WTC11 (cell line): ENCODE measurements at regions not wholly inside any gene's neighbourhood (a gene's known extent, or its start where the extent isn't known, plus 50 kb on each side); places are given as distances from the start of the nearest gene placed in this dataset.

Experiments
- ATAC-seq: fragments of 200-7000 bp; cut with Tn5 transposase; 2 replicates; pipeline ENCODE4 v1.10.0; 2021; ENCODE audit warnings: mild to moderate bottlenecking, moderate library complexity
- CTCF ChIA-PET: fragments of 300-600 bp; sonication (Branson Sonifier 250); formaldehyde crosslinking; loops from one replicate; lab custom pipeline; 2021; ENCODE audit warnings: antibody characterized with exemption; lab: Charles Lee
- POLR2A ChIA-PET: fragments of 350-600 bp; sonication (Branson Sonifier 250); formaldehyde crosslinking; loops from one replicate; lab custom pipeline; 2021; ENCODE audit warnings: antibody characterized with exemption; lab: Charles Lee
- DNase-seq: peaks from one replicate; pipeline ENCODE4 v3.0.0; 2021; ENCODE audit warnings: low spot score
- H3K27ac Mint-ChIP-seq: 2 replicates; pipeline ENCODE4 v1.8.0; 2021; ENCODE audit warnings: mixed read lengths
- H3K27me3 Mint-ChIP-seq: 2 replicates; pipeline ENCODE4 v1.8.0; 2021; ENCODE audit warnings: low read depth, mild to moderate bottlenecking, moderate library complexity, mixed read lengths
- H3K36me3 Mint-ChIP-seq: 2 replicates; pipeline ENCODE4 v1.8.0; 2021; ENCODE audit warnings: mixed read lengths
- H3K4me1 Mint-ChIP-seq: 2 replicates; pipeline ENCODE4 v1.8.0; 2022; ENCODE audit warnings: mixed read lengths
- H3K4me3 Mint-ChIP-seq: 2 replicates; pipeline ENCODE4 v1.8.0; 2021; ENCODE audit warnings: mild to moderate bottlenecking, moderate library complexity, mixed read lengths
- H3K9me3 Mint-ChIP-seq: 2 replicates; pipeline ENCODE4 v1.8.0; 2021; ENCODE audit warnings: mixed read lengths
- CBFB ChIP-seq: sonication (generic); formaldehyde crosslinking; IDR thresholded peaks from 2 replicates; pipeline ENCODE4 v1.8.1; 2022; ENCODE audit warnings: mild to moderate bottlenecking, low read depth, missing genetic modification reagents
- CREB1 ChIP-seq: sonication (generic); formaldehyde crosslinking; IDR thresholded peaks from 2 replicates; pipeline ENCODE4 v1.8.0; 2023; ENCODE audit warnings: mild to moderate bottlenecking, missing genetic modification reagents
- ELF4 ChIP-seq: sonication (generic); formaldehyde crosslinking; IDR thresholded peaks from 2 replicates; pipeline ENCODE4 v1.8.1; 2022; ENCODE audit warnings: low read depth, mild to moderate bottlenecking, moderate library complexity, missing genetic modification reagents
- FOXJ3 ChIP-seq: sonication (generic); formaldehyde crosslinking; IDR thresholded peaks from 2 replicates; pipeline ENCODE4 v1.9.0; 2021; ENCODE audit warnings: missing genetic modification reagents, mild to moderate bottlenecking, borderline replicate concordance
- FOXK1 ChIP-seq: sonication (generic); formaldehyde crosslinking; IDR thresholded peaks from 2 replicates; pipeline ENCODE4 v1.8.0; 2022; ENCODE audit warnings: mild to moderate bottlenecking, moderate library complexity, missing genetic modification reagents
- JAZF1 ChIP-seq: fragments of 250-450 bp; sonication (Bioruptor Pico); IDR thresholded peaks from 2 replicates; pipeline ENCODE4 v1.9.0; 2021; ENCODE audit warnings: moderate library complexity, mild to moderate bottlenecking, inconsistent platforms
- JUN ChIP-seq: sonication (generic); formaldehyde crosslinking; IDR thresholded peaks from 2 replicates; pipeline ENCODE4 v1.8.0; 2023; ENCODE audit warnings: mild to moderate bottlenecking, missing genetic modification reagents
- NFE2L1 ChIP-seq: sonication (generic); formaldehyde crosslinking; IDR thresholded peaks from 2 replicates; pipeline ENCODE4 v1.8.1; 2023; ENCODE audit warnings: missing genetic modification reagents
- OVOL2 ChIP-seq: fragments of 250-450 bp; sonication (Bioruptor Pico); IDR thresholded peaks from 2 replicates; pipeline ENCODE4 v1.9.0; 2021; ENCODE audit warnings: mild to moderate bottlenecking, borderline replicate concordance
- PRRX2 ChIP-seq: fragments of 250-450 bp; sonication (Bioruptor Pico); IDR thresholded peaks from 2 replicates; pipeline ENCODE4 v1.8.0; 2021; ENCODE audit warnings: mild to moderate bottlenecking
- RELA ChIP-seq: sonication (generic); formaldehyde crosslinking; IDR thresholded peaks from 2 replicates; pipeline ENCODE4 v1.8.1; 2022; ENCODE audit warnings: missing genetic modification reagents, mild to moderate bottlenecking, borderline replicate concordance
- SMAD3 ChIP-seq: sonication (generic); formaldehyde crosslinking; IDR thresholded peaks from 2 replicates; pipeline ENCODE4 v1.8.0; 2022; ENCODE audit warnings: missing genetic modification reagents, mild to moderate bottlenecking, borderline replicate concordance
- SMAD4 ChIP-seq: sonication (generic); formaldehyde crosslinking; IDR thresholded peaks from 2 replicates; pipeline ENCODE4 v1.8.0; 2022; ENCODE audit warnings: mild to moderate bottlenecking, missing genetic modification reagents
- ZBTB21 ChIP-seq: sonication (generic); formaldehyde crosslinking; IDR thresholded peaks from 2 replicates; pipeline ENCODE4 v1.8.1; 2023; ENCODE audit warnings: mild to moderate bottlenecking, missing genetic modification reagents, borderline replicate concordance
- ZNF423 ChIP-seq: fragments of 250-450 bp; sonication (Bioruptor Pico); IDR thresholded peaks from 2 replicates; pipeline ENCODE4 v2.1.2; 2022; ENCODE audit warnings: mild to moderate bottlenecking, moderate library complexity
- ZNF512 ChIP-seq: sonication (generic); formaldehyde crosslinking; IDR thresholded peaks from 2 replicates; pipeline ENCODE4 v1.8.1; 2022; ENCODE audit warnings: missing genetic modification reagents, borderline replicate concordance
- TF ChIP-seq, protein P1 (sequence below): sonication (generic); formaldehyde crosslinking; conservative IDR thresholded peaks from 2 replicates; pipeline ENCODE4 v1.8.1; 2023; ENCODE audit warnings: mild to moderate bottlenecking, low read depth, missing genetic modification reagents, moderate library complexity
- TF ChIP-seq, protein P2 (sequence below): fragments of 250-450 bp; sonication (Bioruptor Pico); IDR thresholded peaks from 2 replicates; pipeline ENCODE4 v1.9.0; 2021; ENCODE audit warnings: mild to moderate bottlenecking
- TF ChIP-seq, protein P3 (sequence below): fragments of 250-450 bp; sonication (Bioruptor Pico); IDR thresholded peaks from 2 replicates; pipeline ENCODE4 v1.9.0; 2021; ENCODE audit warnings: mild to moderate bottlenecking
- TF ChIP-seq, protein P4 (sequence below): sonication (generic); formaldehyde crosslinking; IDR thresholded peaks from 2 replicates; pipeline ENCODE4 v1.8.0; 2022; ENCODE audit warnings: mild to moderate bottlenecking, missing genetic modification reagents

DNA sequence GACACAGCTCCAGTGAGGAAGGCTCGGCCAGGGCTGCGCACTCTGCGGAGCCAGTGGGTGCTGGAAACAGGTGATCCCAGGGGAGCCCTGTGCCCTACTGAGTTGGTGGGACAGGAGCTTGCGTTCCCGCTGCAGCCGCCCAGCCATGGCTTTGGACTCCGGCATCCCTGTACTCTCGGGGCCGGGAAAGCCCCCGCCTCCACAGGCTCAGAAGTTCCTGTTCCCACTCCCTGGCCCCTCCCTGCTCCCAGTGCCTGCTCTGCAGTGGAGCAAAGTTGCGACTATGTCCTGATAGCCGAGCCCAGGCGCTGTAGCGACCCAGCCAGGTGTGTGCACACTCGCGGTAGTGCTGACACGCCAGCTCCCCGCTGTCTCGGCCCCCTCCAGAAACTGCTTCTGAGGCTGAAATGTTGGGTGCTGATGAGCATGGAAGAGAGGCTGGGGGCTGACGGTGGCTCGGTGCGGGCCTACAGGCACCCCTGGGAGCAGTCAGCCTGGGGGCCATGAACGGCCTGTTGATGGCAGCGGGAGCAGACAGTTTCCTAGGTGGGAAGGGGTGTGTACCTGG is 344.6 kb upstream of the MGAT4C start (continued):
- TF ChIP-seq, protein P1, sequence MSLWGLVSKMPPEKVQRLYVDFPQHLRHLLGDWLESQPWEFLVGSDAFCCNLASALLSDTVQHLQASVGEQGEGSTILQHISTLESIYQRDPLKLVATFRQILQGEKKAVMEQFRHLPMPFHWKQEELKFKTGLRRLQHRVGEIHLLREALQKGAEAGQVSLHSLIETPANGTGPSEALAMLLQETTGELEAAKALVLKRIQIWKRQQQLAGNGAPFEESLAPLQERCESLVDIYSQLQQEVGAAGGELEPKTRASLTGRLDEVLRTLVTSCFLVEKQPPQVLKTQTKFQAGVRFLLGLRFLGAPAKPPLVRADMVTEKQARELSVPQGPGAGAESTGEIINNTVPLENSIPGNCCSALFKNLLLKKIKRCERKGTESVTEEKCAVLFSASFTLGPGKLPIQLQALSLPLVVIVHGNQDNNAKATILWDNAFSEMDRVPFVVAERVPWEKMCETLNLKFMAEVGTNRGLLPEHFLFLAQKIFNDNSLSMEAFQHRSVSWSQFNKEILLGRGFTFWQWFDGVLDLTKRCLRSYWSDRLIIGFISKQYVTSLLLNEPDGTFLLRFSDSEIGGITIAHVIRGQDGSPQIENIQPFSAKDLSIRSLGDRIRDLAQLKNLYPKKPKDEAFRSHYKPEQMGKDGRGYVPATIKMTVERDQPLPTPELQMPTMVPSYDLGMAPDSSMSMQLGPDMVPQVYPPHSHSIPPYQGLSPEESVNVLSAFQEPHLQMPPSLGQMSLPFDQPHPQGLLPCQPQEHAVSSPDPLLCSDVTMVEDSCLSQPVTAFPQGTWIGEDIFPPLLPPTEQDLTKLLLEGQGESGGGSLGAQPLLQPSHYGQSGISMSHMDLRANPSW, result no peak
- TF ChIP-seq CREB1, result no peak

DNA sequence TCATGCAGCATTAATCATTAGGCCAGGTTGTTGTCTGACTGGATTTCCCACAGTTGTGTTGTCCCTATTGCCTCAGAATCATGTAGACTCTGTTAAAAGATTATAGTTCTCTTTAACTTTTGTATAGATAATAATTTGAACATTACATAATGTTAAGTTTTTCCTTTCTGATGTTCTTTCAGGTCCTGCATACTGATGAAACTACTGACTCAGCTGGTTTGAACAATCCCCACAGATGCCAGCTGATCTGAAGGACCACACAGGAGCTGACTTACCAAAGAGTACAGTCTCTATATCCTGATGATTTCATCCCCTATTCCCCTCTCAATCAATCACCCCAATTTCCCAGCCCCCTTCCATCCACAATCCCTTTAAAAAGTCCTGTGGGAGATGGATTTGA is 341.2 kb upstream of the MGAT4C start:
- ATAC-seq (no peak), DNase-seq (no peak)
- TF ChIP-seq RELA (CRISPR knock-in tag) (no peak), FOXK1 (CRISPR knock-in tag) (no peak), ZNF423 (CRISPR knock-in tag) (no peak), ZNF512 (CRISPR knock-in tag) (no peak)
- TF ChIP-seq, protein P2, sequence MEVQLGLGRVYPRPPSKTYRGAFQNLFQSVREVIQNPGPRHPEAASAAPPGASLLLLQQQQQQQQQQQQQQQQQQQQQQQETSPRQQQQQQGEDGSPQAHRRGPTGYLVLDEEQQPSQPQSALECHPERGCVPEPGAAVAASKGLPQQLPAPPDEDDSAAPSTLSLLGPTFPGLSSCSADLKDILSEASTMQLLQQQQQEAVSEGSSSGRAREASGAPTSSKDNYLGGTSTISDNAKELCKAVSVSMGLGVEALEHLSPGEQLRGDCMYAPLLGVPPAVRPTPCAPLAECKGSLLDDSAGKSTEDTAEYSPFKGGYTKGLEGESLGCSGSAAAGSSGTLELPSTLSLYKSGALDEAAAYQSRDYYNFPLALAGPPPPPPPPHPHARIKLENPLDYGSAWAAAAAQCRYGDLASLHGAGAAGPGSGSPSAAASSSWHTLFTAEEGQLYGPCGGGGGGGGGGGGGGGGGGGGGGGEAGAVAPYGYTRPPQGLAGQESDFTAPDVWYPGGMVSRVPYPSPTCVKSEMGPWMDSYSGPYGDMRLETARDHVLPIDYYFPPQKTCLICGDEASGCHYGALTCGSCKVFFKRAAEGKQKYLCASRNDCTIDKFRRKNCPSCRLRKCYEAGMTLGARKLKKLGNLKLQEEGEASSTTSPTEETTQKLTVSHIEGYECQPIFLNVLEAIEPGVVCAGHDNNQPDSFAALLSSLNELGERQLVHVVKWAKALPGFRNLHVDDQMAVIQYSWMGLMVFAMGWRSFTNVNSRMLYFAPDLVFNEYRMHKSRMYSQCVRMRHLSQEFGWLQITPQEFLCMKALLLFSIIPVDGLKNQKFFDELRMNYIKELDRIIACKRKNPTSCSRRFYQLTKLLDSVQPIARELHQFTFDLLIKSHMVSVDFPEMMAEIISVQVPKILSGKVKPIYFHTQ (CRISPR knock-in tag), result no peak
- TF ChIP-seq, protein P3, sequence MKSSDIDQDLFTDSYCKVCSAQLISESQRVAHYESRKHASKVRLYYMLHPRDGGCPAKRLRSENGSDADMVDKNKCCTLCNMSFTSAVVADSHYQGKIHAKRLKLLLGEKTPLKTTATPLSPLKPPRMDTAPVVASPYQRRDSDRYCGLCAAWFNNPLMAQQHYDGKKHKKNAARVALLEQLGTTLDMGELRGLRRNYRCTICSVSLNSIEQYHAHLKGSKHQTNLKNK (CRISPR knock-in tag), result no peak
- no peaks in the 10 kb centered on the region for H3K36me3 Mint-ChIP-seq
- ChIA-PET CTCF (no interaction called here), POLR2A (no interaction called here)
- no peak overlapping the region for H3K4me3 Mint-ChIP-seq
- H3K27ac Mint-ChIP-seq, result no peak overlapping the region
- no peaks in the 10 kb centered on the region for H3K4me1 Mint-ChIP-seq
- no peaks in the 10 kb centered on the region for H3K9me3 Mint-ChIP-seq
- H3K27me3 Mint-ChIP-seq, result no peaks in the 10 kb centered on the region

DNA sequence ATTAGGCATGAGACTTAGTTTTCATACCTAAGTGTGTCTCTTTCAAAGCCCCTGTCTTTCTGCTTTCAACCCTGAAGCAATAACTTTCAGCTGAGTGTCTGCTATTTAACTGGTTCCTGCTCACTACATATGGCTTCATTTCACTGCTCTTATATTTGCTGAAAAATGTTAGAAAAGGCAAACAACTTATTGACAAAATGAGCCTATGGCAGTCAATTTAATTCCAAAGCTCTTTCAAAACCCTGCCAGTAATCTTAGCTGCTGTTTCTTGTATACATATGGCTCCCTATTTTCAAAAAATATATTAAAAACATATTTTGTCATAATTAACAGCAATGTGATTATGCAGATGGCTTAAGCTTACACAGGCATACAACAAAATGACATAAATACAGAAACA is 334.1 kb upstream of the MGAT4C start:
- H3K27ac Mint-ChIP-seq, result no peak overlapping the region
- POLR2A ChIA-PET, result no interaction called here
- ATAC-seq, result no peak
- H3K4me1 Mint-ChIP-seq, result no peaks in the 10 kb centered on the region
- H3K27me3 Mint-ChIP-seq, result no peaks in the 10 kb centered on the region
- CTCF ChIA-PET, result no interaction called here
- H3K9me3 Mint-ChIP-seq, result no peaks in the 10 kb centered on the region
- TF ChIP-seq ELF4 (CRISPR knock-in tag) (no peak), FOXJ3 (CRISPR knock-in tag) (no peak), SMAD3 (CRISPR knock-in tag) (no peak), JAZF1 (no peak), SMAD4 (no peak), JUN (no peak), NFE2L1 (CRISPR knock-in tag) (no peak), CBFB (no peak), FOXK1 (CRISPR knock-in tag) (no peak), ZBTB21 (CRISPR knock-in tag) (no peak), OVOL2 (CRISPR knock-in tag) (no peak), PRRX2 (CRISPR knock-in tag) (no peak)
- TF ChIP-seq, protein P4, sequence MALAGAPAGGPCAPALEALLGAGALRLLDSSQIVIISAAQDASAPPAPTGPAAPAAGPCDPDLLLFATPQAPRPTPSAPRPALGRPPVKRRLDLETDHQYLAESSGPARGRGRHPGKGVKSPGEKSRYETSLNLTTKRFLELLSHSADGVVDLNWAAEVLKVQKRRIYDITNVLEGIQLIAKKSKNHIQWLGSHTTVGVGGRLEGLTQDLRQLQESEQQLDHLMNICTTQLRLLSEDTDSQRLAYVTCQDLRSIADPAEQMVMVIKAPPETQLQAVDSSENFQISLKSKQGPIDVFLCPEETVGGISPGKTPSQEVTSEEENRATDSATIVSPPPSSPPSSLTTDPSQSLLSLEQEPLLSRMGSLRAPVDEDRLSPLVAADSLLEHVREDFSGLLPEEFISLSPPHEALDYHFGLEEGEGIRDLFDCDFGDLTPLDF (CRISPR knock-in tag), result no peak
- DNase-seq, result no peak
- H3K36me3 Mint-ChIP-seq, result no peaks in the 10 kb centered on the region
- H3K4me3 Mint-ChIP-seq, result no peak overlapping the region
